ENCODE measurements at regions not wholly inside any gene's neighbourhood (a gene's known extent, or its start where the extent isn't known, plus 50 kb on each side); places are given as distances from the start of the nearest gene placed in this dataset.

DNA sequence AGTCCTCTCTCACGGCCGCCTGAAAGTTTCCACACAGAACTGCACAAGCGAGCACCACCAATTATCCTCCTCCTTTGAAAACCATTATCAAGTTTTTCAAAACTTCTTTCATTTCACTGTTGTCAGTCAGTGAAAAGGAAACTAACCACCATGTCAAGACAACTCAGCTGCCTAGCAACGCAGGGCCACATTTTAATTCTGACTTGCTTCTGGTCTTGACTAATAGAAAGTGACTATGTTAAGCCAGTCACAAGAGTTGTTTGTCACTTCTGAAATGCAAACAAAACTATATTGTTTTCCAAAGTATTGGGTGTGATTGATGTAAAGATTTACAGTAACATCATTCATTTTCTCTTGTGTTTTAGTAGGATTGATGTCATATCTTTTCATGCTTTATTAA, 612.8 kb upstream of the AGTR1 start:
- TF ChIP-seq CTCF (conservative IDR thresholded peaks at IDR 0.05; ENCODE audit: low read depth, low read length) (no peak), EZH2 (IDR thresholded peaks at IDR 0.05; ENCODE audit: borderline replicate concordance, low read depth, low read length, poor library complexity, severe bottlenecking) (no peak)

Measured in A673 (cell line).